ENCODE measurements at regions not wholly inside any gene's neighbourhood (a gene's known extent, or its start where the extent isn't known, plus 50 kb on each side); places are given as distances from the start of the nearest gene placed in this dataset.

- no peaks in the 10 kb centered on the region for H3K4me1 ChIP-seq (ENCODE audit: control insufficient read depth, extremely low read depth, insufficient read depth, low read length)
- H3K36me3 ChIP-seq (ENCODE audit: control insufficient read depth in 2 of 2, extremely low read depth in 1 of 2, insufficient read depth in 2 of 2, low read length in 2 of 2) = no peaks in the 10 kb centered on the region
- no peak overlapping the region for H2AFZ ChIP-seq (ENCODE audit: control insufficient read depth, low read length)
- H3K9ac ChIP-seq (ENCODE audit: control insufficient read depth, extremely low read depth, insufficient read depth, low read length) = no peak overlapping the region
- H3K79me2 ChIP-seq (ENCODE audit: control insufficient read depth, insufficient read depth, low read length) = no peaks in the 10 kb centered on the region
- FAIRE-seq = no peak
- dilution Hi-C loops (cut with MboI; ENCODE audit: extremely low pct_ligation_motif_present, low sequenced_read_pairs) = no loop called here
- no peak overlapping the region for H3K4me2 ChIP-seq (ENCODE audit: control insufficient read depth, extremely low read depth, insufficient read depth, low read depth, low read length)
- no peaks in the 10 kb centered on the region for H4K20me1 ChIP-seq (ENCODE audit: control insufficient read depth, extremely low read depth, insufficient read depth, low read length)
- H3K9me1 ChIP-seq (ENCODE audit: control insufficient read depth, extremely low read depth, insufficient read depth, low read length) = no peaks in the 10 kb centered on the region
- H3K9me3 ChIP-seq (ENCODE audit: control insufficient read depth, low read depth, low read length) = no peaks in the 10 kb centered on the region
- DNase-seq (ENCODE audit: low read depth, low spot score) = no peak
- H3K4me3 ChIP-seq (ENCODE audit: control insufficient read depth in 2 of 3, extremely low read depth in 1 of 3, insufficient read depth in 2 of 3, low read depth in 1 of 3, low read length in 3 of 3) = no peak overlapping the region
- no peaks in the 10 kb centered on the region for H3K27me3 ChIP-seq (ENCODE audit: control insufficient read depth, extremely low read depth, insufficient read depth, low read length)
- no peak overlapping the region for H3K27ac ChIP-seq (ENCODE audit: control insufficient read depth, insufficient read depth, low read length)
- TF ChIP-seq CTCF (optimal IDR thresholded peaks at IDR 0.05 in 1 of 3, IDR thresholded peaks at IDR 0.05 in 1 of 3, conservative IDR thresholded peaks at IDR 0.05 in 1 of 3; ENCODE audit: extremely low read depth in 1 of 3, insufficient read depth in 2 of 3, low read length in 3 of 3) (no peak), EZH2 (IDR thresholded peaks at IDR 0.05; ENCODE audit: low read length) (no peak)
These were observed 336.1 kb downstream of the TBL1XR1 start for GRCh38 chr3:176861137-176861536.

GRCh38 chr3:176856721-176857120 is 340.6 kb downstream of the TBL1XR1 start:
- no peaks in the 10 kb centered on the region for H3K4me1 ChIP-seq (ENCODE audit: control insufficient read depth, extremely low read depth, insufficient read depth, low read length)
- FAIRE-seq = no peak
- dilution Hi-C loops (cut with MboI; ENCODE audit: extremely low pct_ligation_motif_present, low sequenced_read_pairs) = no loop called here

More at GRCh38 chr3:176856721-176857120, 340.6 kb downstream of the TBL1XR1 start:
- no peak overlapping the region for H3K27ac ChIP-seq (ENCODE audit: control insufficient read depth, insufficient read depth, low read length)
- no peaks in the 10 kb centered on the region for H3K27me3 ChIP-seq (ENCODE audit: control insufficient read depth, extremely low read depth, insufficient read depth, low read length)
- H3K36me3 ChIP-seq (ENCODE audit: control insufficient read depth in 2 of 2, extremely low read depth in 1 of 2, insufficient read depth in 2 of 2, low read length in 2 of 2) = no peaks in the 10 kb centered on the region
- no peak for TF ChIP-seq CTCF (optimal IDR thresholded peaks at IDR 0.05 in 1 of 3, IDR thresholded peaks at IDR 0.05 in 1 of 3, conservative IDR thresholded peaks at IDR 0.05 in 1 of 3; ENCODE audit: extremely low read depth in 1 of 3, insufficient read depth in 2 of 3, low read length in 3 of 3)
- no peak for TF ChIP-seq EZH2 (IDR thresholded peaks at IDR 0.05; ENCODE audit: low read length)
- H3K79me2 ChIP-seq (ENCODE audit: control insufficient read depth, insufficient read depth, low read length) = no peaks in the 10 kb centered on the region
- no peak overlapping the region for H3K4me3 ChIP-seq (ENCODE audit: control insufficient read depth in 2 of 3, extremely low read depth in 1 of 3, insufficient read depth in 2 of 3, low read depth in 1 of 3, low read length in 3 of 3)
- no peaks in the 10 kb centered on the region for H4K20me1 ChIP-seq (ENCODE audit: control insufficient read depth, extremely low read depth, insufficient read depth, low read length)
- H2AFZ ChIP-seq (ENCODE audit: control insufficient read depth, low read length) = no peak overlapping the region
- DNase-seq (ENCODE audit: low read depth, low spot score) = no peak
- H3K9me3 ChIP-seq (ENCODE audit: control insufficient read depth, low read depth, low read length) = no peaks in the 10 kb centered on the region
- no peaks in the 10 kb centered on the region for H3K9me1 ChIP-seq (ENCODE audit: control insufficient read depth, extremely low read depth, insufficient read depth, low read length)
- H3K4me2 ChIP-seq (ENCODE audit: control insufficient read depth, extremely low read depth, insufficient read depth, low read depth, low read length) = no peak overlapping the region
- H3K9ac ChIP-seq (ENCODE audit: control insufficient read depth, extremely low read depth, insufficient read depth, low read length) = no peak overlapping the region
